Globus pallidus (tissue), 1 donor: ENCODE measurements at regions not wholly inside any gene's neighbourhood (a gene's known extent, or its start where the extent isn't known, plus 50 kb on each side); places are given as distances from the start of the nearest gene placed in this dataset.

Source experiments
- DNase-seq: peaks from one replicate; pipeline ENCODE4 v3.0.0-alpha.2; 2015; ENCODE audit warnings: low spot score

- peak; percentile 90 for DNase-seq
These were observed 50.7 kb upstream of the PAIP2B start for GRCh38 chr2:71277536-71278103.

- no peak for DNase-seq
These were observed 50.2 kb upstream of the PAIP2B start for GRCh38 chr2:71277147-71277475.

GRCh38 chr2:71276311-71277146 lies 49.6 kb upstream of the PAIP2B start:
- peak; percentile 90 for DNase-seq
